D721Med (cell line): ENCODE measurements at regions not wholly inside any gene's neighbourhood (a gene's known extent, or its start where the extent isn't known, plus 50 kb on each side); places are given as distances from the start of the nearest gene placed in this dataset.

Source experiments
- DNase-seq: peaks from one replicate; pipeline ENCODE4 v3.0.0; 2011; ENCODE audit warnings: low spot score; ENCODE audit not compliant: insufficient read length
- FAIRE-seq: peaks from 2 replicates; lab custom pipeline; 2011; peaks lifted over from hg19 to GRCh38; lab: Jason Lieb, UNC
- CTCF ChIP-seq: IDR thresholded peaks from 2 replicates; pipeline ENCODE4 v1.5.1; 2012; ENCODE audit warnings: mild to moderate bottlenecking, control low read depth; ENCODE audit not compliant: insufficient read depth; ENCODE audit errors: missing control alignments

GRCh38 chr4:125991398-125991797 is 676.6 kb downstream of the FAT4 start:
- no peak for FAIRE-seq
- no peak for DNase-seq
- no peak for TF ChIP-seq CTCF

GRCh38 chr4:125992891-125993290 is 678.1 kb downstream of the FAT4 start:
- TF ChIP-seq CTCF = no peak
- DNase-seq (no peak), FAIRE-seq (no peak)

GRCh38 chr4:125994024-125994423 is 679.3 kb downstream of the FAT4 start:
- FAIRE-seq (no peak), DNase-seq (no peak)
- TF ChIP-seq CTCF = no peak

- FAIRE-seq = peak; percentile 25
- DNase-seq = no peak
- TF ChIP-seq CTCF = no peak
Measured at GRCh38 chr4:125994430-125994829, 679.7 kb downstream of the FAT4 start.

GRCh38 chr4:126004941-126005340 is 690.2 kb downstream of the FAT4 start:
- DNase-seq (no peak), FAIRE-seq (no peak)
- no peak for TF ChIP-seq CTCF

- DNase-seq (no peak), FAIRE-seq (no peak)
- no peak for TF ChIP-seq CTCF
Measured at GRCh38 chr4:126007142-126007541, 692.4 kb downstream of the FAT4 start.

- FAIRE-seq = no peak
Measured at GRCh38 chr4:126012691-126013290, 698.0 kb downstream of the FAT4 start.

More at GRCh38 chr4:126012691-126013290, 698.0 kb downstream of the FAT4 start:
- no peak for DNase-seq
- TF ChIP-seq CTCF = no peak
